WTC11 (cell line): ENCODE measurements at regions not wholly inside any gene's neighbourhood (a gene's known extent, or its start where the extent isn't known, plus 50 kb on each side); places are given as distances from the start of the nearest gene placed in this dataset.
"Not testable (repeated sequence)": the region's sequence is repeated elsewhere in the genome, so short reads cannot be mapped to it uniquely, and the experiment has no call there.

ENCODE experiments used
- ATAC-seq: fragments of 200-7000 bp; cut with Tn5 transposase; 2 replicates; pipeline ENCODE4 v1.10.0; 2021; ENCODE audit warnings: mild to moderate bottlenecking, moderate library complexity
- CTCF ChIA-PET: fragments of 300-600 bp; sonication (Branson Sonifier 250); formaldehyde crosslinking; loops from one replicate; lab custom pipeline; 2021; ENCODE audit warnings: antibody characterized with exemption; lab: Charles Lee
- POLR2A ChIA-PET: fragments of 350-600 bp; sonication (Branson Sonifier 250); formaldehyde crosslinking; loops from one replicate; lab custom pipeline; 2021; ENCODE audit warnings: antibody characterized with exemption; lab: Charles Lee
- DNase-seq: peaks from one replicate; pipeline ENCODE4 v3.0.0; 2021; ENCODE audit warnings: low spot score
- H3K27ac Mint-ChIP-seq: 2 replicates; pipeline ENCODE4 v1.8.0; 2021; ENCODE audit warnings: mixed read lengths
- H3K27me3 Mint-ChIP-seq: 2 replicates; pipeline ENCODE4 v1.8.0; 2021; ENCODE audit warnings: low read depth, mild to moderate bottlenecking, moderate library complexity, mixed read lengths
- H3K36me3 Mint-ChIP-seq: 2 replicates; pipeline ENCODE4 v1.8.0; 2021; ENCODE audit warnings: mixed read lengths
- H3K4me1 Mint-ChIP-seq: 2 replicates; pipeline ENCODE4 v1.8.0; 2022; ENCODE audit warnings: mixed read lengths
- H3K4me3 Mint-ChIP-seq: 2 replicates; pipeline ENCODE4 v1.8.0; 2021; ENCODE audit warnings: mild to moderate bottlenecking, moderate library complexity, mixed read lengths
- H3K9me3 Mint-ChIP-seq: 2 replicates; pipeline ENCODE4 v1.8.0; 2021; ENCODE audit warnings: mixed read lengths
- FOXK1 ChIP-seq: sonication (generic); formaldehyde crosslinking; IDR thresholded peaks from 2 replicates; pipeline ENCODE4 v1.8.0; 2022; ENCODE audit warnings: mild to moderate bottlenecking, moderate library complexity, missing genetic modification reagents
- HMGA2 ChIP-seq: fragments of 250-450 bp; sonication (Bioruptor Pico); IDR thresholded peaks from 2 replicates; pipeline ENCODE4 v1.4.0; 2021; ENCODE audit warnings: mild to moderate bottlenecking, moderate library complexity
- MLX ChIP-seq: sonication (generic); formaldehyde crosslinking; IDR thresholded peaks from 2 replicates; pipeline ENCODE4 v1.8.1; 2023; ENCODE audit warnings: mild to moderate bottlenecking, missing genetic modification reagents, moderate library complexity
- NR1H2 ChIP-seq: sonication (generic); formaldehyde crosslinking; IDR thresholded peaks from 2 replicates; pipeline ENCODE4 v1.9.0; 2021; ENCODE audit warnings: mild to moderate bottlenecking, moderate library complexity, missing genetic modification reagents
- NR3C1 ChIP-seq: sonication (generic); formaldehyde crosslinking; conservative IDR thresholded peaks from 2 replicates; pipeline ENCODE4 v1.8.1; 2023; ENCODE audit warnings: low read depth, mild to moderate bottlenecking, missing genetic modification reagents
- SMAD3 ChIP-seq: sonication (generic); formaldehyde crosslinking; IDR thresholded peaks from 2 replicates; pipeline ENCODE4 v1.8.0; 2022; ENCODE audit warnings: missing genetic modification reagents, mild to moderate bottlenecking, borderline replicate concordance
- TCF7 ChIP-seq: sonication (generic); formaldehyde crosslinking; IDR thresholded peaks from 2 replicates; pipeline ENCODE4 v1.8.0; 2022; ENCODE audit warnings: mild to moderate bottlenecking, low read depth, missing genetic modification reagents, moderate library complexity
- ZBTB21 ChIP-seq: sonication (generic); formaldehyde crosslinking; IDR thresholded peaks from 2 replicates; pipeline ENCODE4 v1.8.1; 2023; ENCODE audit warnings: mild to moderate bottlenecking, missing genetic modification reagents, borderline replicate concordance
- ZNF232 ChIP-seq: sonication (generic); formaldehyde crosslinking; IDR thresholded peaks from 2 replicates; pipeline ENCODE4 v1.8.0; 2022; ENCODE audit warnings: mild to moderate bottlenecking, missing genetic modification reagents
- ZNF532 ChIP-seq: fragments of 250-450 bp; sonication (Bioruptor Pico); IDR thresholded peaks from 2 replicates; pipeline ENCODE4 v1.9.0; 2021; ENCODE audit warnings: mild to moderate bottlenecking, borderline replicate concordance
- TF ChIP-seq, protein P1 (sequence below): sonication (generic); formaldehyde crosslinking; IDR thresholded peaks from 2 replicates; pipeline ENCODE4 v1.8.1; 2023; ENCODE audit warnings: mild to moderate bottlenecking, missing genetic modification reagents
- TF ChIP-seq, protein P2 (sequence below): sonication (generic); formaldehyde crosslinking; IDR thresholded peaks from 2 replicates; pipeline ENCODE4 v1.8.1; 2023; ENCODE audit warnings: mild to moderate bottlenecking, missing genetic modification reagents, borderline replicate concordance
- TF ChIP-seq, protein P3 (sequence below): sonication (generic); formaldehyde crosslinking; IDR thresholded peaks from 2 replicates; pipeline ENCODE4 v1.8.1; 2022; ENCODE audit warnings: low read depth, mild to moderate bottlenecking, moderate library complexity, missing genetic modification reagents, borderline replicate concordance
- TF ChIP-seq, protein P4 (sequence below): sonication (generic); formaldehyde crosslinking; IDR thresholded peaks from 2 replicates; pipeline ENCODE4 v1.8.1; 2023; ENCODE audit warnings: mild to moderate bottlenecking, missing genetic modification reagents

DNA sequence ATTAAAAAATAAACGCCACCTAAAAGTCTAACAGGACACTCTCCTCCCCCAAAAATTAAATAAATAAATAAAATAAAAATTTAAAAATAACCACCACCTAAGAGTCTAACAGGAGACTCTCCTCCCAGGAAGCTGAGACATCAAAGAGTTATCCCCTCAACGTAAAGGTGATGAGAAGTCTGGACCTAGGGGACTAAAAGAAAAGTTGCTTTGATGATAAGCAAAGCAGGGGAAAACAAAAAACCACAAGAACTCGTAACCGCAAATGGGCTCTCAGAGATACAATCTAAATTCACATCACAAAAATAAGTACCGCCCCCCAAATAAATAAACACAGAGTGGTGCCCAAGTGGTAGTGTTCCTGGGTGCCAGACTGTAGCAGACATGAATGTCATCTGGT lies 412.2 kb downstream of the ZFHX3 start:
- Mint-ChIP-seq H3K27ac (no peak overlapping the region), H3K4me3 (no peak overlapping the region), H3K9me3 (peaks cover 4% of the 10 kb centered on the region), H3K4me1 (0 out of 2 replicates have a peak, but pooled peaks cover 3% of the 10 kb centered on the region), H3K27me3 (no peaks in the 10 kb centered on the region), H3K36me3 (peaks cover 11% of the 10 kb centered on the region)
- ATAC-seq = no peak
- POLR2A ChIA-PET = no interaction called here
- CTCF ChIA-PET = no interaction called here
- no peak for DNase-seq
- no peak for TF ChIP-seq NR3C1 (CRISPR knock-in tag)
- TF ChIP-seq, protein P1, sequence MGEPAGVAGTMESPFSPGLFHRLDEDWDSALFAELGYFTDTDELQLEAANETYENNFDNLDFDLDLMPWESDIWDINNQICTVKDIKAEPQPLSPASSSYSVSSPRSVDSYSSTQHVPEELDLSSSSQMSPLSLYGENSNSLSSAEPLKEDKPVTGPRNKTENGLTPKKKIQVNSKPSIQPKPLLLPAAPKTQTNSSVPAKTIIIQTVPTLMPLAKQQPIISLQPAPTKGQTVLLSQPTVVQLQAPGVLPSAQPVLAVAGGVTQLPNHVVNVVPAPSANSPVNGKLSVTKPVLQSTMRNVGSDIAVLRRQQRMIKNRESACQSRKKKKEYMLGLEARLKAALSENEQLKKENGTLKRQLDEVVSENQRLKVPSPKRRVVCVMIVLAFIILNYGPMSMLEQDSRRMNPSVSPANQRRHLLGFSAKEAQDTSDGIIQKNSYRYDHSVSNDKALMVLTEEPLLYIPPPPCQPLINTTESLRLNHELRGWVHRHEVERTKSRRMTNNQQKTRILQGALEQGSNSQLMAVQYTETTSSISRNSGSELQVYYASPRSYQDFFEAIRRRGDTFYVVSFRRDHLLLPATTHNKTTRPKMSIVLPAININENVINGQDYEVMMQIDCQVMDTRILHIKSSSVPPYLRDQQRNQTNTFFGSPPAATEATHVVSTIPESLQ (CRISPR knock-in tag) = no peak
- TF ChIP-seq, protein P2, sequence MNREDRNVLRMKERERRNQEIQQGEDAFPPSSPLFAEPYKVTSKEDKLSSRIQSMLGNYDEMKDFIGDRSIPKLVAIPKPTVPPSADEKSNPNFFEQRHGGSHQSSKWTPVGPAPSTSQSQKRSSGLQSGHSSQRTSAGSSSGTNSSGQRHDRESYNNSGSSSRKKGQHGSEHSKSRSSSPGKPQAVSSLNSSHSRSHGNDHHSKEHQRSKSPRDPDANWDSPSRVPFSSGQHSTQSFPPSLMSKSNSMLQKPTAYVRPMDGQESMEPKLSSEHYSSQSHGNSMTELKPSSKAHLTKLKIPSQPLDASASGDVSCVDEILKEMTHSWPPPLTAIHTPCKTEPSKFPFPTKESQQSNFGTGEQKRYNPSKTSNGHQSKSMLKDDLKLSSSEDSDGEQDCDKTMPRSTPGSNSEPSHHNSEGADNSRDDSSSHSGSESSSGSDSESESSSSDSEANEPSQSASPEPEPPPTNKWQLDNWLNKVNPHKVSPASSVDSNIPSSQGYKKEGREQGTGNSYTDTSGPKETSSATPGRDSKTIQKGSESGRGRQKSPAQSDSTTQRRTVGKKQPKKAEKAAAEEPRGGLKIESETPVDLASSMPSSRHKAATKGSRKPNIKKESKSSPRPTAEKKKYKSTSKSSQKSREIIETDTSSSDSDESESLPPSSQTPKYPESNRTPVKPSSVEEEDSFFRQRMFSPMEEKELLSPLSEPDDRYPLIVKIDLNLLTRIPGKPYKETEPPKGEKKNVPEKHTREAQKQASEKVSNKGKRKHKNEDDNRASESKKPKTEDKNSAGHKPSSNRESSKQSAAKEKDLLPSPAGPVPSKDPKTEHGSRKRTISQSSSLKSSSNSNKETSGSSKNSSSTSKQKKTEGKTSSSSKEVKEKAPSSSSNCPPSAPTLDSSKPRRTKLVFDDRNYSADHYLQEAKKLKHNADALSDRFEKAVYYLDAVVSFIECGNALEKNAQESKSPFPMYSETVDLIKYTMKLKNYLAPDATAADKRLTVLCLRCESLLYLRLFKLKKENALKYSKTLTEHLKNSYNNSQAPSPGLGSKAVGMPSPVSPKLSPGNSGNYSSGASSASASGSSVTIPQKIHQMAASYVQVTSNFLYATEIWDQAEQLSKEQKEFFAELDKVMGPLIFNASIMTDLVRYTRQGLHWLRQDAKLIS (CRISPR knock-in tag) = no peak
- TF ChIP-seq HMGA2 (CRISPR knock-in tag) = peak; percentile 69

DNA sequence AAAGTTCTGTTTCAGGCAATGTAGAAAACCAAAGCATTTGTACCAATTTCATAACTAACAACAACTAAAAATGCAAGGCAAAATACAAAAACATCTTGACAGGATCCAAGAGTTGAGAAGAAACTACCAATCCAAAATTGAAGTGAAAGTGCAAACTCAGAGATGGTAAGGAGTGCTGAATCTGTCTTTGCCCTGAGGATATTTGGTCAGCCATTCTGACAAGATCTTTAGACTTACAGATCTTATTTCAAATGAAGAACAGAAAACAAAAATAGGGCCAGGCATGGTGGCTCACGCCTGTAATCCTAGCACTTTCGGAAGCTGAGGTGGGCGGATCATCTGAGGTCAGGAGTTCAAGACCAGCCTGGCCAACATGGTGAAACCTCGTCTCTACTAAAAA lies 412.8 kb downstream of the ZFHX3 start:
- ATAC-seq (no peak), DNase-seq (no peak)
- CTCF ChIA-PET = no interaction called here
- Mint-ChIP-seq H3K9me3 (peaks cover 4% of the 10 kb centered on the region), H3K4me3 (no peak overlapping the region), H3K27ac (peak overlapping the region; percentile 41; the same call in 1 of the 2 replicates), H3K36me3 (peaks cover 11% of the 10 kb centered on the region), H3K27me3 (no peaks in the 10 kb centered on the region), H3K4me1 (0 out of 2 replicates have a peak, but pooled peaks cover 3% of the 10 kb centered on the region)
- POLR2A ChIA-PET = no interaction called here
- TF ChIP-seq, protein P3, sequence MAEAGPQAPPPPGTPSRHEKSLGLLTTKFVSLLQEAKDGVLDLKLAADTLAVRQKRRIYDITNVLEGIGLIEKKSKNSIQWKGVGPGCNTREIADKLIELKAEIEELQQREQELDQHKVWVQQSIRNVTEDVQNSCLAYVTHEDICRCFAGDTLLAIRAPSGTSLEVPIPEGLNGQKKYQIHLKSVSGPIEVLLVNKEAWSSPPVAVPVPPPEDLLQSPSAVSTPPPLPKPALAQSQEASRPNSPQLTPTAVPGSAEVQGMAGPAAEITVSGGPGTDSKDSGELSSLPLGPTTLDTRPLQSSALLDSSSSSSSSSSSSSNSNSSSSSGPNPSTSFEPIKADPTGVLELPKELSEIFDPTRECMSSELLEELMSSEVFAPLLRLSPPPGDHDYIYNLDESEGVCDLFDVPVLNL (CRISPR knock-in tag) = no peak

DNA sequence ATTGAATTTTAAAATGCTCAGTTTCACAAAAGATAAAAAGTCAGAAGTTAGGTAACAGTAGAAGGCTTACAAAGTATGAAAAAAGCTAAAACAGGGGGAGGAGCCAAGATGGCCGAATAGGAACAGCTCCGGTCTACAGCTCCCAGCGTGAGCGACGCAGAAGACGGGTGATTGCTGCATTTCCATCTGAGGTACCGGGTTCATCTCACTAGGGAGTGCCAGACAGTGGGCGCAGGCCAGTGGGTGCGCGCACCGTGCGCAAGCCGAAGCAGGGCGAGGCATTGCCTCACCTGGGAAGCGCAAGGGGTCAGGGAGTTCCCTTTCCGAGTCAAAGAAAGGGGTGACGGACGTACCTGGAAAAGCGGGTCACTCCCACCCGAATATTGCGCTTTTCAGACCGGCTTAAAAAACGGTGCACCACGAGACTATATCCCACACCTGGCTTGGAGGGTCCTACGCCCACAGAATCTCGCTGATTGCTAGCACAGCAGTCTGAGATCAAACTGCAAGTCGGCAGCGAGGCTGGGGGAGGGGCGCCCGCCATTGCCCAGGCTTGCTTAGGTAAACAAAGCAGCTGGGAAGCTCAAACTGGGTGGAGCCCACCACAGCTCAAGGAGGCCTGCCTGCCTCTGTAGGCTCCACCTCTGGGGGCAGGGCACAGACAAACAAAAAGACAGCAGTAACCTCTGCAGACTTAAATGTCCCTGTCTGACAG lies 420.6 kb downstream of the ZFHX3 start:
- H3K4me1 Mint-ChIP-seq, CTCF ChIA-PET, H3K36me3 Mint-ChIP-seq, H3K9me3 Mint-ChIP-seq, POLR2A ChIA-PET, ATAC-seq, DNase-seq, H3K27me3 Mint-ChIP-seq: not testable (repeated sequence)
- peak overlapping the region; percentile 73 for H3K27ac Mint-ChIP-seq
- peak overlapping the region; percentile 84 for H3K4me3 Mint-ChIP-seq

DNA sequence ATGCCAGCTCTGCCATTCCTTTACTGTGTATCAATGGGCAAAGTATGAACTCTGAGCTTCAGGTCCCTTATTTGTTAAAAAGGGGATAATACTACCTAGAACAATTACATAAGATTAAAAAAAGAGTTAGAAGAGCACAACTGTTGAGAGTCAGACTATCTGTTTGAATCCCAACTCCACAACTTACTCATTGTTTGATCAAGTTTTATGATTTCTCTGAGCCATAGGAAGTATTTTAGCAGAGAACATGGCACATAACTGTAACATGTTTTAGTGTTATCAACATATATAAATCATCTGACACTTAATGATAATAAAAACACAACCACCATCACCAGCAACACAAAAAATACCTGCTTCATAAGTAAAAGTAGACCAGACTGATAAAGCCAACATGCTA lies 421.3 kb downstream of the ZFHX3 start:
- peaks cover 15% of the 10 kb centered on the region for H3K4me1 Mint-ChIP-seq
- no peak for TF ChIP-seq ZBTB21 (CRISPR knock-in tag)
- no peak for TF ChIP-seq TCF7 (CRISPR knock-in tag)
- TF ChIP-seq, protein P4, sequence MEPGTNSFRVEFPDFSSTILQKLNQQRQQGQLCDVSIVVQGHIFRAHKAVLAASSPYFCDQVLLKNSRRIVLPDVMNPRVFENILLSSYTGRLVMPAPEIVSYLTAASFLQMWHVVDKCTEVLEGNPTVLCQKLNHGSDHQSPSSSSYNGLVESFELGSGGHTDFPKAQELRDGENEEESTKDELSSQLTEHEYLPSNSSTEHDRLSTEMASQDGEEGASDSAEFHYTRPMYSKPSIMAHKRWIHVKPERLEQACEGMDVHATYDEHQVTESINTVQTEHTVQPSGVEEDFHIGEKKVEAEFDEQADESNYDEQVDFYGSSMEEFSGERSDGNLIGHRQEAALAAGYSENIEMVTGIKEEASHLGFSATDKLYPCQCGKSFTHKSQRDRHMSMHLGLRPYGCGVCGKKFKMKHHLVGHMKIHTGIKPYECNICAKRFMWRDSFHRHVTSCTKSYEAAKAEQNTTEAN (CRISPR knock-in tag) = no peak
- TF ChIP-seq ZNF532 (CRISPR knock-in tag) = no peak
- TF ChIP-seq MLX (CRISPR knock-in tag) = no peak
- no peak for TF ChIP-seq FOXK1
- TF ChIP-seq NR1H2 = no peak
- TF ChIP-seq SMAD3 = no peak
- TF ChIP-seq ZNF232 (CRISPR knock-in tag) = no peak
- peak overlapping the region; percentile 73 for H3K27ac Mint-ChIP-seq
- ChIA-PET POLR2A (no interaction called here), CTCF (no interaction called here)
- H3K4me3 Mint-ChIP-seq = peak overlapping the region; percentile 84
- DNase-seq (no peak), ATAC-seq (no peak)
- no peaks in the 10 kb centered on the region for H3K27me3 Mint-ChIP-seq
- peaks cover 6% of the 10 kb centered on the region; the same call in 1 of the 2 replicates for H3K36me3 Mint-ChIP-seq
- H3K9me3 Mint-ChIP-seq = peaks cover 4% of the 10 kb centered on the region
